ENCODE measurements at regions not wholly inside any gene's neighbourhood (a gene's known extent, or its start where the extent isn't known, plus 50 kb on each side); places are given as distances from the start of the nearest gene placed in this dataset.

DNA sequence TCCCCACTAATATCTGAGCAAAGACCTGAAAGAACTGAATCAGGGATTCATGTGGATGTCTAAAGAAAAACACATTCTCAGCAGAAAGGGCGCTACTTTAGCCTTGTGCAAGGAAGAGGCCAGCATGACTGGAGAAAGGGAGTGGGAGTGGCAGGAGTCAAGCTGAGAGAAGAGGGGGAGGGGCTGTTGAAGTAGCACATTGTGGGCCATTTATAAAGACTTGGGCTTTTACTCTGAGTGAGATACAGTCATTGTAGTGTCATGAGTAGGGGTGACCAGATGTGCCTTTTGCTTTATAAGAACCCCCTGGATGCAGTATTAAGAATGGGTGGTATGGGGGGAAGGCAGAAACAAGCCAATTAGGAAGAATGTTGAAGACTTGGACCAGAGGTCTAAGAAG is 452.8 kb downstream of the ENC1 start:
- no peak for DNase-seq
- Histone ChIP-seq H3K36me3 (no peaks in the 10 kb centered on the region), H3K9me3 (no peaks in the 10 kb centered on the region), H3K27ac (no peak overlapping the region), H3K27me3 (no peaks in the 10 kb centered on the region), H3K4me1 (ENCODE audit: insufficient read depth) (peaks cover 2% of the 10 kb centered on the region), H3K4me3 (no peak overlapping the region)
- TF ChIP-seq POLR2A (IDR thresholded peaks at IDR 0.05) (no peak), EP300 (IDR thresholded peaks at IDR 0.05) (no peak)
- TF ChIP-seq, protein P1, sequence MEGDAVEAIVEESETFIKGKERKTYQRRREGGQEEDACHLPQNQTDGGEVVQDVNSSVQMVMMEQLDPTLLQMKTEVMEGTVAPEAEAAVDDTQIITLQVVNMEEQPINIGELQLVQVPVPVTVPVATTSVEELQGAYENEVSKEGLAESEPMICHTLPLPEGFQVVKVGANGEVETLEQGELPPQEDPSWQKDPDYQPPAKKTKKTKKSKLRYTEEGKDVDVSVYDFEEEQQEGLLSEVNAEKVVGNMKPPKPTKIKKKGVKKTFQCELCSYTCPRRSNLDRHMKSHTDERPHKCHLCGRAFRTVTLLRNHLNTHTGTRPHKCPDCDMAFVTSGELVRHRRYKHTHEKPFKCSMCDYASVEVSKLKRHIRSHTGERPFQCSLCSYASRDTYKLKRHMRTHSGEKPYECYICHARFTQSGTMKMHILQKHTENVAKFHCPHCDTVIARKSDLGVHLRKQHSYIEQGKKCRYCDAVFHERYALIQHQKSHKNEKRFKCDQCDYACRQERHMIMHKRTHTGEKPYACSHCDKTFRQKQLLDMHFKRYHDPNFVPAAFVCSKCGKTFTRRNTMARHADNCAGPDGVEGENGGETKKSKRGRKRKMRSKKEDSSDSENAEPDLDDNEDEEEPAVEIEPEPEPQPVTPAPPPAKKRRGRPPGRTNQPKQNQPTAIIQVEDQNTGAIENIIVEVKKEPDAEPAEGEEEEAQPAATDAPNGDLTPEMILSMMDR (IDR thresholded peaks at IDR 0.05) = no peak
- 98 to 100% (median 100%) methylated on average over 1 of the region's 1 CpG for WGBS, 3 donors
- intact Hi-C loops (cut with DNase I) = no loop called here

GRCh38 chr5:74186356-74187315 is 453.9 kb downstream of the ENC1 start:
- no peak overlapping the region for H3K4me3 ChIP-seq
- intact Hi-C loops (cut with DNase I) = no loop called here
- no peaks in the 10 kb centered on the region for H3K9me3 ChIP-seq
- H3K4me1 ChIP-seq (ENCODE audit: insufficient read depth) = peaks cover 2% of the 10 kb centered on the region
- no peaks in the 10 kb centered on the region for H3K36me3 ChIP-seq
- DNase-seq = no peak
- 72 to 86% (median 73%) methylated on average over 6 of the region's 6 CpGs for WGBS, 3 donors
- H3K27ac ChIP-seq = no peak overlapping the region
- TF ChIP-seq EP300 (IDR thresholded peaks at IDR 0.05) (no peak), POLR2A (IDR thresholded peaks at IDR 0.05) (no peak)
- TF ChIP-seq, protein P1 (IDR thresholded peaks at IDR 0.05) = no peak
- H3K27me3 ChIP-seq = no peaks in the 10 kb centered on the region

DNA sequence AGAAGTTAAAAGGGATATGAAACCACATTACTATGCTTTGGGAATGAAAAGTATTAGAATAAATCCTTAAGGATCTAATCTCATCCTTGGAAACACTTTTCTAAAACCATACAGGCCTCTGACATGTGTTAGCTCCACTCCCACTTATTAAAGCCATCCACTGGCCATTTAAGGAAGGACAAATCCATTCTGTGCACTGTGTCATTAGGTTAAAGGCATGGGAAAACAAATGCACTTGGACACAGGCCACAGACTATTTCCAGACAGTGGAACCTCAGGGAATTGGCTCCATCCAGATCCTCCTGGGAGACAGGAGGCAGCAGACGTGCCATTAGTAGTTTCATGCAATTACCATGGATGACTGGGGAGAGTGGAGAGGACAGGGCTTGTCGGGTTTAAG is 454.9 kb downstream of the ENC1 start:
- TF ChIP-seq, protein P1 (IDR thresholded peaks at IDR 0.05) = no peak
- no peak for TF ChIP-seq EP300 (IDR thresholded peaks at IDR 0.05)
- no peak for TF ChIP-seq POLR2A (IDR thresholded peaks at IDR 0.05)

GRCh38 chr5:74184649-74185048 is 455.9 kb downstream of the ENC1 start:
- Histone ChIP-seq H3K4me1 (ENCODE audit: insufficient read depth) (peaks cover 2% of the 10 kb centered on the region), H3K27ac (no peak overlapping the region), H3K9me3 (no peaks in the 10 kb centered on the region), H3K36me3 (no peaks in the 10 kb centered on the region), H3K27me3 (no peaks in the 10 kb centered on the region), H3K4me3 (no peak overlapping the region)
- 88 to 91% (median 90%) methylated on average over 1 of the region's 1 CpG for WGBS, 3 donors
- intact Hi-C loops (cut with DNase I) = no loop called here
- TF ChIP-seq, protein P1 (IDR thresholded peaks at IDR 0.05) = no peak
- no peak for TF ChIP-seq POLR2A (IDR thresholded peaks at IDR 0.05)
- no peak for TF ChIP-seq EP300 (IDR thresholded peaks at IDR 0.05)
- DNase-seq = no peak

More for the DNA sequence above, 454.9 kb downstream of the ENC1 start:
- H3K27ac ChIP-seq = no peak overlapping the region
- 52 to 67% (median 62%) methylated on average over 2 of the region's 2 CpGs for WGBS, 3 donors
- no peaks in the 10 kb centered on the region for H3K9me3 ChIP-seq
- intact Hi-C loops (cut with DNase I) = no loop called here
- no peaks in the 10 kb centered on the region for H3K36me3 ChIP-seq
- no peaks in the 10 kb centered on the region for H3K27me3 ChIP-seq
- H3K4me1 ChIP-seq (ENCODE audit: insufficient read depth) = peaks cover 2% of the 10 kb centered on the region
- H3K4me3 ChIP-seq = no peak overlapping the region
- DNase-seq = no peak

All from ovary (tissue), 7 donors.